ENCODE measurements at regions not wholly inside any gene's neighbourhood (a gene's known extent, or its start where the extent isn't known, plus 50 kb on each side); places are given as distances from the start of the nearest gene placed in this dataset.
"Not testable (repeated sequence)": the region's sequence is repeated elsewhere in the genome, so short reads cannot be mapped to it uniquely, and the experiment has no call there.

- H3K36me3 ChIP-seq; H3K4me1 ChIP-seq; H3K4me3 ChIP-seq; H3K27me3 ChIP-seq; H3K27ac ChIP-seq; DNase-seq (ENCODE audit: low spot score in 2 of 2); intact Hi-C loops (cut with DNase I); H3K9me3 ChIP-seq: not testable (repeated sequence)
These were observed 284.4 kb downstream of the CWH43 start for GRCh38 chr4:49270435-49270834.

GRCh38 chr4:49270912-49271311 lies 284.8 kb downstream of the CWH43 start:
- H3K4me1 ChIP-seq; H3K27me3 ChIP-seq; DNase-seq (ENCODE audit: low spot score in 2 of 2); H3K4me3 ChIP-seq; H3K36me3 ChIP-seq; intact Hi-C loops (cut with DNase I); H3K27ac ChIP-seq; H3K9me3 ChIP-seq: not testable (repeated sequence)

- H3K36me3 ChIP-seq; H3K27ac ChIP-seq; H3K4me3 ChIP-seq; H3K27me3 ChIP-seq; DNase-seq (ENCODE audit: low spot score in 2 of 2); intact Hi-C loops (cut with DNase I); H3K9me3 ChIP-seq; H3K4me1 ChIP-seq: not testable (repeated sequence)
These were observed 299.8 kb downstream of the CWH43 start for GRCh38 chr4:49285905-49286304.

GRCh38 chr4:49286926-49287745 lies 301.1 kb downstream of the CWH43 start:
- H3K36me3 ChIP-seq; H3K27ac ChIP-seq; intact Hi-C loops (cut with DNase I); H3K9me3 ChIP-seq; DNase-seq (ENCODE audit: low spot score in 2 of 2); H3K4me3 ChIP-seq; H3K4me1 ChIP-seq; H3K27me3 ChIP-seq: not testable (repeated sequence)

GRCh38 chr4:49287893-49288292 lies 301.8 kb downstream of the CWH43 start:
- H3K36me3 ChIP-seq; H3K4me1 ChIP-seq; H3K4me3 ChIP-seq; H3K9me3 ChIP-seq; DNase-seq (ENCODE audit: low spot score in 2 of 2); H3K27me3 ChIP-seq; intact Hi-C loops (cut with DNase I); H3K27ac ChIP-seq: not testable (repeated sequence)

- H3K4me1 ChIP-seq; DNase-seq (ENCODE audit: low spot score in 2 of 2); H3K4me3 ChIP-seq; intact Hi-C loops (cut with DNase I); H3K9me3 ChIP-seq; H3K36me3 ChIP-seq; H3K27ac ChIP-seq; H3K27me3 ChIP-seq: not testable (repeated sequence)
These were observed 302.7 kb downstream of the CWH43 start for GRCh38 chr4:49288796-49289195.

GRCh38 chr4:49314815-49315214 lies 328.7 kb downstream of the CWH43 start:
- H3K4me1 ChIP-seq; H3K9me3 ChIP-seq; H3K27me3 ChIP-seq; H3K36me3 ChIP-seq; DNase-seq (ENCODE audit: low spot score in 2 of 2); H3K27ac ChIP-seq; H3K4me3 ChIP-seq; intact Hi-C loops (cut with DNase I): not testable (repeated sequence)

- intact Hi-C loops (cut with DNase I); H3K4me1 ChIP-seq; DNase-seq (ENCODE audit: low spot score in 2 of 2); H3K9me3 ChIP-seq; H3K27ac ChIP-seq; H3K27me3 ChIP-seq; H3K36me3 ChIP-seq; H3K4me3 ChIP-seq: not testable (repeated sequence)
These were observed 334.8 kb downstream of the CWH43 start for GRCh38 chr4:49320725-49321410.

- DNase-seq (ENCODE audit: low spot score in 2 of 2); intact Hi-C loops (cut with DNase I); H3K27ac ChIP-seq; H3K9me3 ChIP-seq; H3K36me3 ChIP-seq; H3K4me3 ChIP-seq; H3K4me1 ChIP-seq; H3K27me3 ChIP-seq: not testable (repeated sequence)
These were observed 335.6 kb downstream of the CWH43 start for GRCh38 chr4:49321511-49322300.

- H3K9me3 ChIP-seq; H3K4me1 ChIP-seq; DNase-seq (ENCODE audit: low spot score in 2 of 2); H3K27ac ChIP-seq; H3K27me3 ChIP-seq; intact Hi-C loops (cut with DNase I); H3K4me3 ChIP-seq; H3K36me3 ChIP-seq: not testable (repeated sequence)
These were observed 336.8 kb downstream of the CWH43 start for GRCh38 chr4:49322610-49323572.

GRCh38 chr4:49323573-49323940 lies 337.5 kb downstream of the CWH43 start:
- H3K4me1 ChIP-seq; H3K27ac ChIP-seq; H3K9me3 ChIP-seq; H3K27me3 ChIP-seq; intact Hi-C loops (cut with DNase I); DNase-seq (ENCODE audit: low spot score in 2 of 2); H3K4me3 ChIP-seq; H3K36me3 ChIP-seq: not testable (repeated sequence)

Measured in ascending aorta (tissue), 2 donors.